Bronchial epithelial cell (primary cell): ENCODE measurements at regions not wholly inside any gene's neighbourhood (a gene's known extent, or its start where the extent isn't known, plus 50 kb on each side); places are given as distances from the start of the nearest gene placed in this dataset.
"Not testable (repeated sequence)": the region's sequence is repeated elsewhere in the genome, so short reads cannot be mapped to it uniquely, and the experiment has no call there.

Experiments
- DNase-seq: peaks from one replicate; pipeline ENCODE4 v3.0.0-alpha.2; 2010; ENCODE audit warnings: low read depth
- FAIRE-seq: peaks from 2 replicates; lab custom pipeline; 2011; peaks lifted over from hg19 to GRCh38; lab: Jason Lieb, UNC
- H3K27me3 ChIP-seq: 2 replicates; pipeline ENCODE4 v1.5.1; 2011; ENCODE audit warnings: low read length; ENCODE audit not compliant: control insufficient read depth, insufficient read depth
- H3K36me3 ChIP-seq: 2 replicates; pipeline ENCODE4 v1.5.1; 2011; ENCODE audit warnings: low read length; ENCODE audit not compliant: control insufficient read depth, insufficient read depth
- H3K4me3 ChIP-seq: 2 replicates; pipeline ENCODE4 v1.5.1; 2011; ENCODE audit warnings: mild to moderate bottlenecking, low read depth, low read length, control low read depth
- CTCF ChIP-seq: IDR thresholded peaks from 2 replicates; pipeline ENCODE4 v1.5.1; 2011; ENCODE audit warnings: mild to moderate bottlenecking, moderate library complexity, low read length, control low read depth, inconsistent platforms; ENCODE audit not compliant: insufficient read depth, severe bottlenecking

- no peak for DNase-seq
- Histone ChIP-seq H3K36me3 (no peaks in the 10 kb centered on the region), H3K4me3 (no peak overlapping the region), H3K27me3 (no peaks in the 10 kb centered on the region)
- no peak for FAIRE-seq
- TF ChIP-seq CTCF: no peak
Observed at GRCh38 chr2:94602466-94602865, 268.8 kb upstream of the TEKT4 start.

- DNase-seq: no peak
- Histone ChIP-seq H3K36me3 (no peaks in the 10 kb centered on the region), H3K27me3 (no peaks in the 10 kb centered on the region), H3K4me3 (no peak overlapping the region)
- no peak for TF ChIP-seq CTCF
- no peak for FAIRE-seq
Observed at GRCh38 chr2:94622113-94622618, 249.1 kb upstream of the TEKT4 start.

- DNase-seq, H3K27me3 ChIP-seq, H3K4me3 ChIP-seq, FAIRE-seq, H3K36me3 ChIP-seq: not testable (repeated sequence)
Observed at GRCh38 chr2:94628953-94629352, 242.3 kb upstream of the TEKT4 start.

- H3K27me3 ChIP-seq, H3K4me3 ChIP-seq, DNase-seq, H3K36me3 ChIP-seq, FAIRE-seq: not testable (repeated sequence)
Observed at GRCh38 chr2:94641397-94641796, 229.8 kb upstream of the TEKT4 start.

GRCh38 chr2:94652131-94652530 is 219.1 kb upstream of the TEKT4 start:
- DNase-seq, H3K27me3 ChIP-seq, H3K36me3 ChIP-seq, H3K4me3 ChIP-seq, FAIRE-seq: not testable (repeated sequence)

GRCh38 chr2:94669858-94670257 is 201.4 kb upstream of the TEKT4 start:
- H3K36me3 ChIP-seq, H3K4me3 ChIP-seq, DNase-seq, FAIRE-seq, H3K27me3 ChIP-seq: not testable (repeated sequence)

GRCh38 chr2:94694236-94694635 is 177.0 kb upstream of the TEKT4 start:
- FAIRE-seq, H3K4me3 ChIP-seq, DNase-seq, H3K36me3 ChIP-seq, H3K27me3 ChIP-seq: not testable (repeated sequence)

GRCh38 chr2:94708982-94709381 is 162.2 kb upstream of the TEKT4 start:
- H3K27me3 ChIP-seq, H3K4me3 ChIP-seq, FAIRE-seq, DNase-seq, H3K36me3 ChIP-seq: not testable (repeated sequence)

GRCh38 chr2:94725543-94725942 is 145.7 kb upstream of the TEKT4 start:
- no peak for TF ChIP-seq CTCF
- H3K4me3 ChIP-seq: no peak overlapping the region
- FAIRE-seq: no peak
- H3K27me3 ChIP-seq: no peaks in the 10 kb centered on the region
- no peak for DNase-seq
- H3K36me3 ChIP-seq: no peaks in the 10 kb centered on the region

GRCh38 chr2:94735536-94735935 is 135.7 kb upstream of the TEKT4 start:
- not testable (repeated sequence) for DNase-seq, H3K27me3 ChIP-seq, FAIRE-seq, H3K36me3 ChIP-seq, H3K4me3 ChIP-seq

- not testable (repeated sequence) for H3K27me3 ChIP-seq, H3K4me3 ChIP-seq, H3K36me3 ChIP-seq, DNase-seq, FAIRE-seq
Observed at GRCh38 chr2:94737145-94737544, 134.1 kb upstream of the TEKT4 start.

GRCh38 chr2:94737736-94738342 is 133.4 kb upstream of the TEKT4 start:
- not testable (repeated sequence) for H3K4me3 ChIP-seq, DNase-seq, H3K36me3 ChIP-seq, FAIRE-seq, H3K27me3 ChIP-seq
